K562 (cell line): ENCODE measurements at regions not wholly inside any gene's neighbourhood (a gene's known extent, or its start where the extent isn't known, plus 50 kb on each side); places are given as distances from the start of the nearest gene placed in this dataset.

Experiments
- ATAC-seq: fragments of 200-7000 bp; cut with Tn5 transposase; 3 replicates; pipeline ENCODE4 v1.9.1; 2020; ENCODE audit warnings: moderate library complexity
- BruUV-seq: library from RNA; stranded (reverse); fragments of 400-500 nt; replicated peaks from 2 replicates; lab custom pipeline; 2021; lab: Mats Ljungman, UMichigan
- CTCF ChIA-PET: fragments of 300-600 bp; formaldehyde crosslinking; extraction: SDS; loops from one replicate; lab custom pipeline; 2021; ENCODE audit warnings: low intra/inter-chr PET ratio; lab: Yijun Ruan, JAX
- POLR2A ChIA-PET: fragments of 300-600, 350-650 bp; sonication (Branson Sonifier 250); formaldehyde crosslinking; extraction: SDS; loops from one replicate; lab custom pipeline; 2021; ENCODE audit warnings: antibody characterized with exemption, inconsistent platforms; lab: Yijun Ruan, JAX
- DNase-seq, 4 experiments: peaks; one replicate each; pipeline versions ENCODE4 v3.0.0 to v3.0.0-alpha.2; 2011 to 2018; ENCODE audit warnings: low spot score in 3 of 4, mixed read lengths in 3 of 4; ENCODE audit errors: extremely low read depth in 1 of 4
- FAIRE-seq: peaks from 2 replicates; lab custom pipeline; 2011; peaks lifted over from hg19 to GRCh38; lab: Jason Lieb, UNC
- H2AFZ ChIP-seq: 2 replicates; pipeline ENCODE4 v1.6.0; 2011; ENCODE audit warnings: low read depth, low read length, control low read depth, inconsistent platforms
- H3K27ac ChIP-seq: fragments of 200-600 bp; 3 replicates; pipeline ENCODE4 v1.8.0; 2011; ENCODE audit warnings: low read depth, mild to moderate bottlenecking, control low read depth, inconsistent platforms, low read length, moderate library complexity, mixed read lengths; ENCODE audit errors: extremely low read depth
- H3K27me3 ChIP-seq, 2 experiments: fragments of 300-600 bp in 1 of 2; 2 replicates in 1 of 2; 3 replicates in 1 of 2; pipeline versions ENCODE4 v1.6.0 to v1.8.0; 2011; ENCODE audit warnings: inconsistent platforms in 2 of 2, low read length in 2 of 2, mild to moderate bottlenecking in 1 of 2, mixed read lengths in 1 of 2, moderate library complexity in 1 of 2; ENCODE audit not compliant: control insufficient read depth in 2 of 2, insufficient read depth in 2 of 2
- H3K36me3 ChIP-seq: fragments of 300-600 bp; 3 replicates; pipeline ENCODE4 v1.8.0; 2011; ENCODE audit warnings: mild to moderate bottlenecking, low read length, inconsistent platforms; ENCODE audit not compliant: control insufficient read depth, insufficient read depth
- H3K4me1 ChIP-seq, 2 experiments: fragments of 200-600 bp in 1 of 2; replicated peaks in 1 of 2; 2 replicates in 1 of 2; 3 replicates in 1 of 2; pipeline versions ENCODE4 v1.5.1 to v1.8.0; 2011; ENCODE audit warnings: inconsistent platforms in 2 of 2, low read length in 2 of 2, mild to moderate bottlenecking in 1 of 2, mixed read lengths in 1 of 2, moderate library complexity in 1 of 2; ENCODE audit not compliant: control insufficient read depth in 2 of 2, insufficient read depth in 2 of 2
- H3K4me2 ChIP-seq: 2 replicates; pipeline ENCODE4 v1.6.1; 2011; ENCODE audit warnings: low read length, control low read depth, inconsistent platforms, mixed read lengths; ENCODE audit not compliant: insufficient read depth
- H3K4me3 ChIP-seq: fragments of 200-600 bp; sonication (generic), shearing (Covaris generic); 2 replicates; pipeline ENCODE4 v1.5.1; 2016; ENCODE audit warnings: control low read depth, inconsistent platforms
- H3K79me2 ChIP-seq: fragments of 200-600 bp; 3 replicates; pipeline ENCODE4 v1.8.0; 2011; ENCODE audit warnings: low read length, inconsistent platforms; ENCODE audit not compliant: control insufficient read depth, insufficient read depth
- H3K9ac ChIP-seq, 2 experiments: 2 replicates each; pipeline versions ENCODE4 v1.6.0 to v1.6.1; 2011; ENCODE audit warnings: low read depth in 2 of 2, low read length in 2 of 2, control low read depth in 1 of 2, inconsistent platforms in 1 of 2, mild to moderate bottlenecking in 1 of 2, mixed read lengths in 1 of 2; ENCODE audit not compliant: insufficient read depth in 1 of 2
- H3K9me1 ChIP-seq: one replicate; pipeline ENCODE4 v1.6.0; 2011; ENCODE audit warnings: inconsistent platforms, mild to moderate bottlenecking, low read length, moderate library complexity; ENCODE audit not compliant: control insufficient read depth, insufficient read depth
- H3K9me3 ChIP-seq: replicated peaks from 2 replicates; pipeline ENCODE4 v1.5.1; 2011; ENCODE audit warnings: low read depth, low read length, inconsistent platforms; ENCODE audit not compliant: control insufficient read depth, insufficient read depth
- H4K20me1 ChIP-seq: replicated peaks from 2 replicates; pipeline ENCODE4 v1.6.1; 2011; ENCODE audit warnings: low read length, inconsistent platforms, mixed read lengths; ENCODE audit not compliant: control insufficient read depth, insufficient read depth
- CREM ChIP-seq: IDR thresholded peaks from 2 replicates; pipeline ENCODE4 v1.6.1; 2014; ENCODE audit warnings: antibody characterized with exemption, low read depth
- ERF ChIP-seq: fragments of 450-650 bp; formaldehyde crosslinking; IDR thresholded peaks from 2 replicates; pipeline ENCODE4 v1.4.0; 2020; ENCODE audit warnings: mild to moderate bottlenecking, mixed read lengths
- ZNF239 ChIP-seq: fragments of 250-450 bp; sonication (Bioruptor Pico); IDR thresholded peaks from 2 replicates; pipeline ENCODE4 v1.4.0; 2020; ENCODE audit warnings: mild to moderate bottlenecking
- ZNF274 ChIP-seq: IDR thresholded peaks from 2 replicates; pipeline ENCODE4 v1.6.1; 2011; ENCODE audit warnings: low read depth, mild to moderate bottlenecking, low read length, moderate library complexity, borderline replicate concordance
- ZNF785 ChIP-seq: fragments of 250-450 bp; sonication (Bioruptor Pico); IDR thresholded peaks from 2 replicates; pipeline ENCODE4 v1.4.0; 2020; ENCODE audit warnings: mild to moderate bottlenecking
- WGBS: fragments of 100-300 bp; shearing (Covaris generic); methylation state at CpG from one replicate; pipeline ENCODE4 v1.1.6; 2016; ENCODE audit warnings: low coverage, mixed read lengths; ENCODE audit not compliant: insufficient coverage; ENCODE audit errors: missing lambda C conversion rate; 5-methylcytosine and 5-hydroxymethylcytosine counted together
- in situ Hi-C: fragments of 300-500 bp; cut with MboI; formaldehyde crosslinking; loops from 4 replicates; pipeline ENCODE4 v1.15.0; 2018; ENCODE audit warnings: inconsistent platforms, mixed read lengths
- intact Hi-C: fragments of 100-400 bp; cut with micrococcal nuclease; formaldehyde crosslinking; loops from 2 replicates; pipeline ENCODE4 v1.14.2; 2022
- TF ChIP-seq, protein P1 (sequence below): fragments of 450-650 bp; IDR thresholded peaks from 2 replicates; pipeline ENCODE4 v1.6.1; 2017; ENCODE audit warnings: antibody characterized with exemption, mild to moderate bottlenecking

DNA sequence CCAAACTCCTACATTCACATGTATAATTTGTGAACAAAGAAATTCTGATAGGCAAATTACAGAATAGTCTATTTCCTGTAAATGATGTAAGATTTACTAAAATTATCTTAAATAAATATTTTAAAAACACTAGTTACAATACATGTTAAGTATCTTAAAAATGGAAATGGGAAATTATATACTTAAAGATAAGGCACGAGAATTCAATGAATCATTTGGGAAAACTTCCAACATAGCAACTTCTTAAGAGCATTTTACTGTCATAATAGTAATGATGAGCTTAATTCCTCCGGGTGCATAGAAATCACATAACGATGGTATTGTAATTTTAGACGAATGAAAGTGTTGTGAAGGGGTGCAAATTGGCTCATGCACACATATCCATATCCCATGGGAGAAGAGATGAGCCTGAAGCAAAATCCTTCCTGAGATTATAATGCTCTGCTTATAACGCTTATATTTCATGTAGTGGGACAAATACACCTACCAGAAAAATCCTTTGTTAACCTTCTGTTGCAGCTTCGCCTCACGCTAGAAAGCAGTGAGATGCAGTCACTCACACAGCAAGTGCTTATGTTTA is 873.5 kb downstream of the PDHA2 start:
- DNase-seq (no peak), FAIRE-seq (no peak), ATAC-seq (no peak)
- Histone ChIP-seq H3K79me2 (no peaks in the 10 kb centered on the region), H3K9me1 (no peaks in the 10 kb centered on the region), H3K9ac (no peak overlapping the region), H3K4me2 (no peak overlapping the region), H3K4me1 (no peaks in the 10 kb centered on the region), H3K27ac (no peak overlapping the region), H3K9me3 (peaks cover 2% of the 10 kb centered on the region; the same call in 1 of the 2 replicates), H2AFZ (no peak overlapping the region), H3K4me3 (no peak overlapping the region), H3K27me3 (no peaks in the 10 kb centered on the region), H4K20me1 (no peaks in the 10 kb centered on the region), H3K36me3 (no peaks in the 10 kb centered on the region)
- in situ Hi-C loops (no loop called here), intact Hi-C loops (no loop called here)
- CTCF ChIA-PET, result no interaction called here
- BruUV-seq, result no TSS peak
- POLR2A ChIA-PET, result no interaction called here
- TF ChIP-seq ZNF239 (no peak), CREM (no peak), ZNF785 (CRISPR knock-in tag) (no peak), ERF (no peak), ZNF274 (no peak)
- TF ChIP-seq, protein P1, sequence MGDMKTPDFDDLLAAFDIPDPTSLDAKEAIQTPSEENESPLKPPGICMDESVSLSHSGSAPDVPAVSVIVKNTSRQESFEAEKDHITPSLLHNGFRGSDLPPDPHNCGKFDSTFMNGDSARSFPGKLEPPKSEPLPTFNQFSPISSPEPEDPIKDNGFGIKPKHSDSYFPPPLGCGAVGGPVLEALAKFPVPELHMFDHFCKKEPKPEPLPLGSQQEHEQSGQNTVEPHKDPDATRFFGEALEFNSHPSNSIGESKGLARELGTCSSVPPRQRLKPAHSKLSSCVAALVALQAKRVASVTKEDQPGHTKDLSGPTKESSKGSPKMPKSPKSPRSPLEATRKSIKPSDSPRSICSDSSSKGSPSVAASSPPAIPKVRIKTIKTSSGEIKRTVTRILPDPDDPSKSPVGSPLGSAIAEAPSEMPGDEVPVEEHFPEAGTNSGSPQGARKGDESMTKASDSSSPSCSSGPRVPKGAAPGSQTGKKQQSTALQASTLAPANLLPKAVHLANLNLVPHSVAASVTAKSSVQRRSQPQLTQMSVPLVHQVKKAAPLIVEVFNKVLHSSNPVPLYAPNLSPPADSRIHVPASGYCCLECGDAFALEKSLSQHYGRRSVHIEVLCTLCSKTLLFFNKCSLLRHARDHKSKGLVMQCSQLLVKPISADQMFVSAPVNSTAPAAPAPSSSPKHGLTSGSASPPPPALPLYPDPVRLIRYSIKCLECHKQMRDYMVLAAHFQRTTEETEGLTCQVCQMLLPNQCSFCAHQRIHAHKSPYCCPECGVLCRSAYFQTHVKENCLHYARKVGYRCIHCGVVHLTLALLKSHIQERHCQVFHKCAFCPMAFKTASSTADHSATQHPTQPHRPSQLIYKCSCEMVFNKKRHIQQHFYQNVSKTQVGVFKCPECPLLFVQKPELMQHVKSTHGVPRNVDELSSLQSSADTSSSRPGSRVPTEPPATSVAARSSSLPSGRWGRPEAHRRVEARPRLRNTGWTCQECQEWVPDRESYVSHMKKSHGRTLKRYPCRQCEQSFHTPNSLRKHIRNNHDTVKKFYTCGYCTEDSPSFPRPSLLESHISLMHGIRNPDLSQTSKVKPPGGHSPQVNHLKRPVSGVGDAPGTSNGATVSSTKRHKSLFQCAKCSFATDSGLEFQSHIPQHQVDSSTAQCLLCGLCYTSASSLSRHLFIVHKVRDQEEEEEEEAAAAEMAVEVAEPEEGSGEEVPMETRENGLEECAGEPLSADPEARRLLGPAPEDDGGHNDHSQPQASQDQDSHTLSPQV, result no peak
- TF ChIP-seq, all 486 proteins: peak for 0
- 1% methylated on average over 7 of the region's 7 CpGs for WGBS
